ENCODE measurements at regions not wholly inside any gene's neighbourhood (a gene's known extent, or its start where the extent isn't known, plus 50 kb on each side); places are given as distances from the start of the nearest gene placed in this dataset.
"Not testable (repeated sequence)": the region's sequence is repeated elsewhere in the genome, so short reads cannot be mapped to it uniquely, and the experiment has no call there.

GRCh38 chr21:10361214-10361736, 160.1 kb upstream of the TPTE start:
- DNase-seq; intact Hi-C loops (cut with DNase I, micrococcal nuclease); ATAC-seq: not testable (repeated sequence)

DNA sequence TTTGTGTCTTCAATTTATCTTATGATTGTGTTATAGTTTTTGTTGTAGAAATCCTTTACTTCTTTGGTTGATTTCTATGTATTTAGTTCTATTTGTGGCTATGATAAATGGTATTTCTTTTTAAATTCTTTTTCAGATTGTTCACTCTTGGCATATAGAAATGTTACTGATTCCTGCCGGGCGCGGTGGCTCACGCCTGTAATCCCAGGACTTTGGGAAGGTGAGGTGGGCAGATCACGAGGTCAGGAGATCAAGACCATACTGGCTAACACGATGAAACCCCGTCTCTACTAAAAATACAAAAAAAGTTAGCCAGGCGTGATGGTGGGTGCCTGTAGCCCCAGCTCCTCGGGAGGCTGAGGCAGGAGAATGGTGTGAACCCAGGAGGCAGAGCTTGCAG, 158.6 kb upstream of the TPTE start:
- ATAC-seq; intact Hi-C loops (cut with DNase I, micrococcal nuclease); DNase-seq: not testable (repeated sequence)

- intact Hi-C loops (cut with DNase I, micrococcal nuclease); DNase-seq; ATAC-seq: not testable (repeated sequence)
Measured at GRCh38 chr21:10363321-10363720, 158.1 kb upstream of the TPTE start.

- intact Hi-C loops (cut with DNase I, micrococcal nuclease); DNase-seq; ATAC-seq: not testable (repeated sequence)
Measured at GRCh38 chr21:10366210-10366609, 155.2 kb upstream of the TPTE start.

DNA sequence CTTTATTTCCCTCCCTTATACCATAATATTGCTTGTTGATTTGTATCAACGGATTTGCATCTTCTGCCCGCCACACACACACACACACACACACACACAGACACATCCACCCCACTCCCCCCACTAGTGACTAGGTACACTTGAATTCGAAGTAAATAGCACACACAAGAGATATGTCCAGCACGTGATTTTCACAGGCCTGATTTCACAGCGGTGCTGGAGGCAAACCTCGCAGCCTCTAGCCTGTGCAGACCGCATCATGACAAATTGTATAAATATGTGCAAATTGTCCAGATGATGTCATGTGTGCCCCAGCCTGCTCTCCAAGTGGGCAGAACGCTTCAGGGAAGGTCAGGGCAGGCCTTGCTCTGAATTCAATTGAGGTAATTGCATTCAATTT, 153.8 kb upstream of the TPTE start:
- peak; percentile 14 for ATAC-seq
- intact Hi-C loops (cut with DNase I, micrococcal nuclease); DNase-seq: not testable (repeated sequence)

DNA sequence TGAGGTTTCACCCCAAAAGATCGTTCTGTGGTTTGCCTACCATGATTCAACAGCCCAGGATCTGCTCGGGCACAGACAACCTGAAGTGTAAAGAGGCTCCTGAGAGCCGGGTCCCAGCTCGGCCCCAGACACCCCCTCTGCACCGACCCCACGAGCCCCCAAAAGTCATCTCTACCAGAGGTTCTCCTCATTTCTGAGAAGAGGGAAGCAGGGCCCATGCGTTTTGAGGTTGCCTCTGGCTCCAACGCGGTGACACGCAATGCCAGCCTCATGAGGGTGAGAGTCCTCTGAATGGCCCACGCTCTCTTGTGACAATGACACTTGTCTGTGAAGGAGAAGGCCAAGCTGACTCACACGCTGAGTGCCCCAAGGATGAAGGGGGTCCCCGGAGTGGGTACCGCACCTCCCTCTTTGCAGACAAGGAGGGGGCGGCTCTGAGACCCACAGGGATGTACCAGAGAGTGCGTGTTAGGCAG, 153.0 kb upstream of the TPTE start:
- peak; percentile 35 for ATAC-seq
- not testable (repeated sequence) for DNase-seq

GRCh38 chr21:10369289-10369688, 152.1 kb upstream of the TPTE start:
- intact Hi-C loops (cut with DNase I, micrococcal nuclease); ATAC-seq; DNase-seq: not testable (repeated sequence)

More for the DNA sequence above, 153.0 kb upstream of the TPTE start:
- intact Hi-C loops (cut with DNase I, micrococcal nuclease) = not testable (repeated sequence)

DNA sequence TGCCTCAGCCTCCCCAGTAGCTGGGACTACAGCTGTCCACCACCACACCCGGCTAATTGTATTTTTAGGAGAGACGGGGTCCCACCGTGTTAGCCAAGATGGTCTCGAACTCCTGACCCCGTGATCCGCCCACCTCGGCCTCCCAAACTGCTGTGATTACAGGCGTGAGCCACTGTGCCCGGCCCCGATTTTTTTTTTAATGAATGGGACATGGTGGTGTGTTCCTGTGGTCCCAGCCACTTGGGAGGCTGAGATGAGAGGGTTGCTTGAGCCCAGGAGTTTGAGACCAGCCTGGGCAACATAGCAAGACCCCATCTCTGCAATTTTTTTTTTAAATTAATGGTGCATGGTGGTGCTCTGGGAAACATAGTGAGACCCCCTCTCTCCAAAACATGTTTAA, 143.6 kb upstream of the TPTE start:
- ATAC-seq; DNase-seq; intact Hi-C loops (cut with DNase I, micrococcal nuclease): not testable (repeated sequence)

GRCh38 chr21:10379816-10380215, 141.6 kb upstream of the TPTE start:
- intact Hi-C loops (cut with DNase I, micrococcal nuclease); DNase-seq; ATAC-seq: not testable (repeated sequence)

DNA sequence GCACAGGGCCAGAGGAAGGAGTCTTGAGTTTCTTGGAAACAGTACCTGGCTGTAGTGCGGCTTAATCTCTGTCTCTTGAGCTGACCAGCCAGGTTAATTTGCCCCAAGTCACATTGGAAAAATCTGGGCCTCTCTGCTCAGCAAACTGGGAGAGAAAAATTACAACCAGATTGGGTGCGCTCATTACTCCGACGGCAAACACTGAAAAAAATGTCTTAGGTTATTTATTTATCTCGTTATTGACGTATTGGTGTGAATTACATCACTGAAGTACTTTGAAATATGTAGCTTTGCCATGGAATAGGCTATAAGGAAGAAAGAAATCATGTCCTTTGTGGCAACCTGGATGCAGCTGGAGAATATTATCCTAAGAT, 139.7 kb upstream of the TPTE start:
- intact Hi-C loops (cut with DNase I, micrococcal nuclease); DNase-seq; ATAC-seq: not testable (repeated sequence)

- DNase-seq; ATAC-seq; intact Hi-C loops (cut with DNase I, micrococcal nuclease): not testable (repeated sequence)
Measured at GRCh38 chr21:10382135-10382534, 139.2 kb upstream of the TPTE start.

GRCh38 chr21:10382580-10382979, 138.8 kb upstream of the TPTE start:
- ATAC-seq; intact Hi-C loops (cut with DNase I, micrococcal nuclease); DNase-seq: not testable (repeated sequence)

DNA sequence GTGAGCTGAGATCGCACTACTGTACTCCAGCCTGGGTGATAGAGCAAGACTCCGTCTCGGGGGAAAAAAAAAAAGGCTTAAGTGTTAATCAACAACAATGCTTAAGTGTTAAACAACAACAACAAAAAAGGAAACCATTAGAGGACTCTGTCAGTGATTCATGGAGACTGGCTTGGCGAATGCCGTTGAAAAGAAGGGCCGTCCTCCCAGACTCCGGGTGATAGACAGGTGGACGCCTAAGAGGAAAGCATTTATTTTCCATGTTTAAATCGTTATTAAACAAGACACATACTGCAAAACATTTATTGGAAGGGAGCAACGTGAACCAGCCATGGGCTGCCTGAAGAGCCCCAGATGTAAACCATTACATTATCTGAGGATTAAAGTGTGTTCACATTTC, 137.8 kb upstream of the TPTE start:
- ATAC-seq; intact Hi-C loops (cut with DNase I, micrococcal nuclease); DNase-seq: not testable (repeated sequence)

DNA sequence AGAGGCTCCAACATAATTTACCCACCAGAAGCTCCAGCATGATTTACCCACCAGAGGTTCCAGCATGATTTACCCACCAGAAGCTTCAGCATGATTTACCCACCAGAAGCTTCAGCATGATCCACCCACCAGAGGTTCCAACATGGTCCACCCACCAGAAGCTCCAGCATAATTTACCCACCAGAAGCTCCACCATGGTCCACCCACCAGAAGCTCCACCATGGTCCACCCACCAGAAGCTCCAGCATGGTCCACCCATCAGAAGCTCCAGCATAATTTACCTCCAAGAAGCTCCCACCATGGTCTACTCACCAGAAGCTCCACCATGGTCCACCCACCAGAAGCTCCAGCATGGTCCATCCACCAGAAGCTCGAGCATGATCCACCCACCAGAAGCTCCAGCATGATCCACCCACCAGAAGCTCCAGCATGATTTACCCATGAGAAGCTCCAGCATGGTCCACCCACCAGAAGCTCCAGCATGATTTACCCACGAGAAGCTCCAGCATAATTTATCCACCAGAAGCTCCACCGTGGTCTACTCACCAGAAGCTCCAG, 137.0 kb upstream of the TPTE start:
- ATAC-seq; intact Hi-C loops (cut with DNase I, micrococcal nuclease); DNase-seq: not testable (repeated sequence)

DNA sequence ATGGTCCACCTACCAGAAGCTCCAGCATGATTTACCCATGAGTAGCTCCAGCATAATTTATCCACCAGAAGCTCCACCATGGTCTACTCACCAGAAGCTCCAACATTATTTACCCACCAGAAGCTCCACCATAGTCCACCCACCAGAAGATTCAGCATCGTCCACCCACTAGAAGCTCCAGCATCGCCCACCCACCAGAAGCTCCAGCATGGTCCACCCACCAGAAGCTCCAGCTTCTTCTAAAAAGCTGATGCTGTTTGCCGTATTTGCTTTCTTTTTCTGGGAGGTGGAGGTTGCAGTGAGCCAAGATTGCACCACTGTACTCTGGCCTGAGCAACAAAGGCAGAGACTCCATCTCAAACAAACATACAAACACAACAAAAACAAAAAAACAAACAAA, 136.2 kb upstream of the TPTE start:
- DNase-seq; intact Hi-C loops (cut with DNase I, micrococcal nuclease); ATAC-seq: not testable (repeated sequence)

GRCh38 chr21:10385898-10386527, 135.4 kb upstream of the TPTE start:
- DNase-seq; intact Hi-C loops (cut with DNase I, micrococcal nuclease); ATAC-seq: not testable (repeated sequence)

DNA sequence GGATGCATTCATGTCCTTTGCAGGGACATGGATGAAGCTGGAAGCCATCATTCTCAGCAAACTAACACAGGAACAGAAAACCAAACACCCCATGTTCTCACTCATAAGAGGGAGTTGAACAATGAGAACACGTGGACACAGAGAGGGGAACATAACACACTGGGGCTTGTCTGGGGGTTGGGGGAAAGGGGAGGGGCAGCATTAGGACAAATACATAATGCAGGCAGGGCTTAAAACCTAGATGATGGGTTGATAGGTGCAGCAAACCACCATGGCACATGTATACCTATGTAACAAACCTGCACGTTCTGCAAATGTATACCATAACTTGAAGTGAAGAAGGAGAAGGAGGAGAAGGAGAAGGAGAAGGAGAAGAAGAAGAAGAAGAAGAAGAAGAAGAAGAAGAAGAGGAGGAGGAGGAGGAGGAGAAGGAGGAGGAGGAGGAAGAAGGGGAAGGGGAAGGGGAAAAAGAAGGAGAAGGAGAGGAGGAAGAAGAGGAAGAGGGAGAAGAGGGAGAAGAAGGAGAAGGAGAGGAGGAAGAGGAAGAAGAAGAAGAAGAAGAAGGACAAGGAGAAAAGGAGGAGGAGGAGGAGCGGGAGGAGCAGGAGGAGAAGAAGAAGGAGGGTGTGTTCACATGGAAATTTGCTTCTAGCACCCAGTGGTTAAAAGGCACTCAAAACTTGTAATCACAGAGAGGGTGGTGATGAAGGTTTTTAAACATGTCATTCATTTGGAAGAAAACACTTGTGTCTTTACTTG, 133.5 kb upstream of the TPTE start:
- intact Hi-C loops (cut with DNase I, micrococcal nuclease); DNase-seq; ATAC-seq: not testable (repeated sequence)

- ATAC-seq; intact Hi-C loops (cut with DNase I, micrococcal nuclease): not testable (repeated sequence)
Measured at GRCh38 chr21:10388625-10389024, 132.8 kb upstream of the TPTE start.

DNA sequence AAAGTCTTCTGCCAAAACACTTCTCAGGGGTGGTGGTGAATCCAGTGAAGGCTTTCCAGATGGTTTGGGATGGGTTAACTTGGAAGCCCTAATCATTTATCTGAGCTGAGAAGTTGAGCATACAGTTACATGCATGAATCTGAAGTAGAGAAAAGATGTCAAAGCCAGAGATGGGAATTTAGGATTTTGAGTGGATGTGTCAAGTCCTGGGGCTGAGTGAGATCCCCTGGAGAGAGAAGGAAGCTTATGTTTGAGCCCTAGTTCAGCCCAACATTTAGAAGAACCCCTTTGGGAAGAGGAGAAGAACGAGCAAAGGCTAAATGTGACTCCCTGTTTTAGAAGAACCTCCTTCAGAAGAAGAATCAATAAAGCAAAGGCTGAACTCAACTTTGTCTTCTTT, 129.1 kb upstream of the TPTE start:
- intact Hi-C loops (cut with DNase I, micrococcal nuclease); DNase-seq; ATAC-seq: not testable (repeated sequence)

More at GRCh38 chr21:10388625-10389024, 132.8 kb upstream of the TPTE start:
- DNase-seq = not testable (repeated sequence)
